Left lung (tissue), 4 donors: ENCODE measurements at regions not wholly inside any gene's neighbourhood (a gene's known extent, or its start where the extent isn't known, plus 50 kb on each side); places are given as distances from the start of the nearest gene placed in this dataset.

Experiments used
- ATAC-seq: fragments of 200-7000 bp; cut with Tn5 transposase; one replicate; pipeline ENCODE4 v1.9.1; 2020; ENCODE audit warnings: moderate library complexity
- DNase-seq, 4 donors: peaks; one replicate each; pipeline ENCODE4 v3.0.0-alpha.2; 2013 to 2020
- H3K27ac ChIP-seq, 2 donors: fragments of 200-600 bp; sonication (generic) in 1 of 2; one replicate each; pipeline versions ENCODE4 v1.5.0 to v1.8.0; 2020 to 2021
- H3K27me3 ChIP-seq, 2 donors: fragments of 200-600 bp; sonication (generic) in 1 of 2; one replicate each; pipeline versions ENCODE4 v1.5.0 to v1.8.0; 2020 to 2021
- H3K36me3 ChIP-seq, 2 donors: fragments of 200-600 bp; sonication (generic) in 1 of 2; one replicate each; pipeline versions ENCODE4 v1.5.0 to v1.8.0; 2020 to 2021
- H3K4me1 ChIP-seq, 2 donors: fragments of 200-600 bp; one replicate each; pipeline ENCODE4 v1.8.0; 2021
- H3K4me3 ChIP-seq, 2 donors: fragments of 200-600 bp; sonication (generic) in 1 of 2; one replicate each; pipeline versions ENCODE4 v1.5.0 to v1.8.0; 2020 to 2021; ENCODE audit warnings: mild to moderate bottlenecking in 1 of 2
- H3K9me3 ChIP-seq, 2 donors: fragments of 200-600 bp; sonication (generic) in 1 of 2; one replicate each; pipeline versions ENCODE4 v1.5.0 to v1.8.0; 2020 to 2021
- CTCF ChIP-seq, 2 donors: fragments of 200-600 bp; sonication (generic) in 1 of 2; IDR thresholded peaks; one replicate each; pipeline versions ENCODE4 v1.5.0 to v1.8.0; 2021; ENCODE audit warnings: antibody characterized with exemption in 2 of 2
- intact Hi-C, 2 donors: fragments of 100-400 bp; cut with DNase I; formaldehyde crosslinking; loops; one replicate each; pipeline versions ENCODE4 v1.11.2 to v1.14.2; 2022
- donor health status: DM: no; HTN: yes; CAD: no.
- donor health status: DM: no; HTN: no; CAD: no.

GRCh38 chr13:40208517-40208916, 457.9 kb downstream of the FOXO1 start:
- TF ChIP-seq CTCF (IDR thresholded peaks at IDR 0.05) = no peak
- Histone ChIP-seq H3K4me1 (no peaks in the 10 kb centered on the region), H3K4me3 (no peak overlapping the region), H3K27ac (no peak overlapping the region), H3K9me3 (peaks cover 0 to 3% of the 10 kb centered on the region in 2 donors), H3K27me3 (no peaks in the 10 kb centered on the region), H3K36me3 (no peaks in the 10 kb centered on the region)
- DNase-seq (no peak), ATAC-seq (no peak)
- intact Hi-C loops = no loop called here

- ATAC-seq (no peak), DNase-seq (no peak)
- H3K4me1 ChIP-seq = no peaks in the 10 kb centered on the region
- no peak overlapping the region for H3K4me3 ChIP-seq
- TF ChIP-seq CTCF (IDR thresholded peaks at IDR 0.05) = no peak
- no peak overlapping the region for H3K27ac ChIP-seq
- no peaks in the 10 kb centered on the region for H3K27me3 ChIP-seq
- intact Hi-C loops = no loop called here
- no peaks in the 10 kb centered on the region for H3K9me3 ChIP-seq
- no peaks in the 10 kb centered on the region for H3K36me3 ChIP-seq
Observed at GRCh38 chr13:40210865-40211585, 455.4 kb downstream of the FOXO1 start.

- no peaks in the 10 kb centered on the region for H3K9me3 ChIP-seq
- DNase-seq (no peak), ATAC-seq (no peak)
- H3K4me3 ChIP-seq = no peak overlapping the region
- no peak overlapping the region for H3K27ac ChIP-seq
- H3K4me1 ChIP-seq = no peaks in the 10 kb centered on the region
- H3K27me3 ChIP-seq = no peaks in the 10 kb centered on the region
- intact Hi-C loops = no loop called here
- no peak for TF ChIP-seq CTCF (IDR thresholded peaks at IDR 0.05)
- no peaks in the 10 kb centered on the region for H3K36me3 ChIP-seq
Observed at GRCh38 chr13:40211586-40211968, 454.9 kb downstream of the FOXO1 start.

GRCh38 chr13:40213779-40214178, 452.7 kb downstream of the FOXO1 start:
- DNase-seq (no peak), ATAC-seq (no peak)
- Histone ChIP-seq H3K4me1 (no peaks in the 10 kb centered on the region), H3K4me3 (no peak overlapping the region), H3K27ac (no peak overlapping the region), H3K9me3 (no peaks in the 10 kb centered on the region), H3K27me3 (no peaks in the 10 kb centered on the region), H3K36me3 (no peaks in the 10 kb centered on the region)
- intact Hi-C loops = no loop called here
- TF ChIP-seq CTCF (IDR thresholded peaks at IDR 0.05) = no peak

- Histone ChIP-seq H3K36me3 (no peaks in the 10 kb centered on the region), H3K9me3 (no peaks in the 10 kb centered on the region), H3K4me1 (no peaks in the 10 kb centered on the region), H3K27ac (no peak overlapping the region), H3K27me3 (no peaks in the 10 kb centered on the region), H3K4me3 (no peak overlapping the region)
- no peak for TF ChIP-seq CTCF (IDR thresholded peaks at IDR 0.05)
- intact Hi-C loops = no loop called here
- DNase-seq (no peak), ATAC-seq (no peak)
Observed at GRCh38 chr13:40215311-40215710, 451.1 kb downstream of the FOXO1 start.
